ENCODE measurements at regions not wholly inside any gene's neighbourhood (a gene's known extent, or its start where the extent isn't known, plus 50 kb on each side); places are given as distances from the start of the nearest gene placed in this dataset.

GRCh38 chr13:72120632-72121031 is 253.6 kb upstream of the DACH1 start:
- intact Hi-C loops (cut with micrococcal nuclease) = no loop called here
- H3K36me3 Mint-ChIP-seq (ENCODE audit: insufficient read depth, unreplicated experiment) = no peaks in the 10 kb centered on the region
- ChIA-PET POLR2A (no interaction called here), CTCF (no interaction called here)
- H3K4me1 Mint-ChIP-seq (ENCODE audit: insufficient read depth, unreplicated experiment) = no peaks in the 10 kb centered on the region
- no peak for DNase-seq (ENCODE audit: unreplicated experiment)
- no peak overlapping the region for H3K27ac Mint-ChIP-seq (ENCODE audit: low read depth, unreplicated experiment)
- TF ChIP-seq CTCF (IDR thresholded peaks at IDR 0.05; ENCODE audit: unreplicated experiment) = no peak
- H3K4me3 Mint-ChIP-seq (ENCODE audit: unreplicated experiment) = no peak overlapping the region
- BruUV-seq (replicated peaks) = no TSS peak
- no peaks in the 10 kb centered on the region for H3K27me3 Mint-ChIP-seq (ENCODE audit: insufficient read depth, unreplicated experiment)
- no peaks in the 10 kb centered on the region for H3K9me3 Mint-ChIP-seq (ENCODE audit: unreplicated experiment)

GRCh38 chr13:72113931-72114330 is 246.9 kb upstream of the DACH1 start:
- no TSS peak for BruUV-seq (replicated peaks)
- Mint-ChIP-seq H3K9me3 (ENCODE audit: unreplicated experiment) (no peaks in the 10 kb centered on the region), H3K4me3 (ENCODE audit: unreplicated experiment) (no peak overlapping the region), H3K4me1 (ENCODE audit: insufficient read depth, unreplicated experiment) (peaks cover 12% of the 10 kb centered on the region), H3K27me3 (ENCODE audit: insufficient read depth, unreplicated experiment) (no peaks in the 10 kb centered on the region), H3K27ac (ENCODE audit: low read depth, unreplicated experiment) (no peak overlapping the region), H3K36me3 (ENCODE audit: insufficient read depth, unreplicated experiment) (no peaks in the 10 kb centered on the region)
- TF ChIP-seq CTCF (IDR thresholded peaks at IDR 0.05; ENCODE audit: unreplicated experiment) = no peak
- no peak for DNase-seq (ENCODE audit: unreplicated experiment)
- intact Hi-C loops (cut with micrococcal nuclease) = no loop called here
- POLR2A ChIA-PET = interaction anchor here (0.6 kb wide), 1 partner anchor 1349 kb away, joined by 3 read pairs; no protein-coding TSS in a partner anchor
- CTCF ChIA-PET = no interaction called here

GRCh38 chr13:72113076-72113475 is 246.1 kb upstream of the DACH1 start:
- H3K27ac Mint-ChIP-seq (ENCODE audit: low read depth, unreplicated experiment) = no peak overlapping the region
- no TSS peak for BruUV-seq (replicated peaks)
- H3K4me3 Mint-ChIP-seq (ENCODE audit: unreplicated experiment) = no peak overlapping the region
- intact Hi-C loops (cut with micrococcal nuclease) = no loop called here
- no peaks in the 10 kb centered on the region for H3K36me3 Mint-ChIP-seq (ENCODE audit: insufficient read depth, unreplicated experiment)
- DNase-seq (ENCODE audit: unreplicated experiment) = no peak
- POLR2A ChIA-PET = no interaction called here
- CTCF ChIA-PET = no interaction called here
- H3K4me1 Mint-ChIP-seq (ENCODE audit: insufficient read depth, unreplicated experiment) = peaks cover 12% of the 10 kb centered on the region
- TF ChIP-seq CTCF (IDR thresholded peaks at IDR 0.05; ENCODE audit: unreplicated experiment) = no peak
- H3K9me3 Mint-ChIP-seq (ENCODE audit: unreplicated experiment) = no peaks in the 10 kb centered on the region
- H3K27me3 Mint-ChIP-seq (ENCODE audit: insufficient read depth, unreplicated experiment) = no peaks in the 10 kb centered on the region

GRCh38 chr13:72112216-72112615 is 245.2 kb upstream of the DACH1 start:
- no TSS peak for BruUV-seq (replicated peaks)
- Mint-ChIP-seq H3K36me3 (ENCODE audit: insufficient read depth, unreplicated experiment) (no peaks in the 10 kb centered on the region), H3K27me3 (ENCODE audit: insufficient read depth, unreplicated experiment) (no peaks in the 10 kb centered on the region), H3K4me1 (ENCODE audit: insufficient read depth, unreplicated experiment) (peaks cover 12% of the 10 kb centered on the region), H3K9me3 (ENCODE audit: unreplicated experiment) (no peaks in the 10 kb centered on the region), H3K27ac (ENCODE audit: low read depth, unreplicated experiment) (no peak overlapping the region), H3K4me3 (ENCODE audit: unreplicated experiment) (no peak overlapping the region)
- TF ChIP-seq CTCF (IDR thresholded peaks at IDR 0.05; ENCODE audit: unreplicated experiment) = no peak
- POLR2A ChIA-PET = no interaction called here
- CTCF ChIA-PET = interaction anchor here (1.0 kb wide), 1 partner anchor 451 kb away, joined by 3 read pairs; no protein-coding TSS in a partner anchor
- intact Hi-C loops (cut with micrococcal nuclease) = no loop called here
- no peak for DNase-seq (ENCODE audit: unreplicated experiment)

Data from MCF 10A (cell line).